ENCODE measurements at regions not wholly inside any gene's neighbourhood (a gene's known extent, or its start where the extent isn't known, plus 50 kb on each side); places are given as distances from the start of the nearest gene placed in this dataset.
"Not testable (repeated sequence)": the region's sequence is repeated elsewhere in the genome, so short reads cannot be mapped to it uniquely, and the experiment has no call there.

GRCh38 chr3:15873415-15873814, 75.6 kb upstream of the ANKRD28 start:
- TF ChIP-seq CTCF (IDR thresholded peaks at IDR 0.05) = no peak
- no peak for TF ChIP-seq ZFX (IDR thresholded peaks at IDR 0.05; ENCODE audit: borderline replicate concordance)
- no peak overlapping the region for H3K27ac ChIP-seq

- TF ChIP-seq CTCF (IDR thresholded peaks at IDR 0.05) (no peak), ZFX (IDR thresholded peaks at IDR 0.05; ENCODE audit: borderline replicate concordance) (no peak)
- no peak overlapping the region for H3K27ac ChIP-seq
These were observed 77.4 kb upstream of the ANKRD28 start for GRCh38 chr3:15875016-15875689.

DNA sequence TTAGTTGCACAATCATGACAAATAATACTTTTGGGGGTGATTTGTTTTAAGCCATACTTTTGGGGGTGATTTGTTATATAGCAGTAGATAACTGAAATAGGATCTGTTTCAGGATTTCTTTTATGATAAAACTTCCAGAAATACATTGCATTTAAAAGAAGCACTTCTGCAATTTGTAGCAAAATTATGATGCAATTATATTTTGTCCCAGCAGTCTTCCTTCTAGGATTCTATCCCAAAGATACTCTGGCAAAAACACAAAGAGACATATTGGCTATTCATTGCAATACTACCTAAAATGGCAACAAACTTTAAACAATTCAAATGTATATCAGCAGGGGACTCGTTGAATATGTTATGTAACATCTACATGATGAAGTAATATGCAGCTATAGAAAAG, 78.9 kb upstream of the ANKRD28 start:
- no peak overlapping the region for H3K27ac ChIP-seq
- no peak for TF ChIP-seq ZFX (IDR thresholded peaks at IDR 0.05; ENCODE audit: borderline replicate concordance)
- no peak for TF ChIP-seq CTCF (IDR thresholded peaks at IDR 0.05)

GRCh38 chr3:15877813-15878212, 80.0 kb upstream of the ANKRD28 start:
- TF ChIP-seq CTCF (IDR thresholded peaks at IDR 0.05) (no peak), ZFX (IDR thresholded peaks at IDR 0.05; ENCODE audit: borderline replicate concordance) (no peak)
- no peak overlapping the region for H3K27ac ChIP-seq

DNA sequence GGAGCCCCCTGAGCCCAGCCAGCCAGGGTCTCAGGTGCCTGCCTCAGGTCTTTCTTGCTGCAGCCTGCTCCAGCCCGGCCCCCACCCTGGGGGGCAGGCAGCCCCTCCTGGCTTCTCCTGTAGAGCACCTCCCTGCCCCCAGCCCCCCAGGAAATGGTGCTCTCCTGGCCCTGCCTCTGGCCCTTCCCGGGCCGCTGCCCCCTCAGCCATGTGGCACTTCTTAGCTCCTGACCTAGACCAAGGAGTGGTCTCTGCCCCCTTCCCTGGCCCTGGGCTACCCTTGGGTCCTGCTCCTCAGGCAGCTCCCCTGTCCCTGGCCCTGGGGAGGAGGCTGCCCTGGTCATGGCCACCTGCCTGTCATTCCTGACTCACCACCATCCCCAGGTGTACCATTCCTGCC, 82.0 kb upstream of the ANKRD28 start:
- H3K27ac ChIP-seq = not testable (repeated sequence)

DNA sequence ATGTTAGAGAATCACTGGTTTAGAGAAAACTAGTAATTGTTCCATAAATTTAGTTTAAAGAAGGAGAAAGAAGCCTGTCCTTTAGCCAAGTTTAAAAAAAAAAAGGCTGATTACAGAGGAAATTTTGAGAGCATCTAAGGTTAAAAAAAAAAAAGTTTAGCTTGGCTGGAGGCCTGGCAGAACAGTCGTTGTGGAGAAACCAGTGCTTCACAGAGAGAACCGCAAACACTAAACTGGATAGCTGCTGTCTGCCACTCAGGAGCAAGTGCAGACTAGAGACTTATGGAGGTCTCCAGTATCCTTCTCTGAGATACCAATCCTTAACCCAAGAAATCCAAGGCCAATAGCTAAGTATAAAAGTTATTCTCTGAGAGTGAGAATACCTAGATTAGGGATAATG, 84.8 kb upstream of the ANKRD28 start:
- H3K27ac ChIP-seq = no peak overlapping the region
- TF ChIP-seq ZFX (IDR thresholded peaks at IDR 0.05; ENCODE audit: borderline replicate concordance) = no peak
- TF ChIP-seq CTCF (IDR thresholded peaks at IDR 0.05) = no peak

DNA sequence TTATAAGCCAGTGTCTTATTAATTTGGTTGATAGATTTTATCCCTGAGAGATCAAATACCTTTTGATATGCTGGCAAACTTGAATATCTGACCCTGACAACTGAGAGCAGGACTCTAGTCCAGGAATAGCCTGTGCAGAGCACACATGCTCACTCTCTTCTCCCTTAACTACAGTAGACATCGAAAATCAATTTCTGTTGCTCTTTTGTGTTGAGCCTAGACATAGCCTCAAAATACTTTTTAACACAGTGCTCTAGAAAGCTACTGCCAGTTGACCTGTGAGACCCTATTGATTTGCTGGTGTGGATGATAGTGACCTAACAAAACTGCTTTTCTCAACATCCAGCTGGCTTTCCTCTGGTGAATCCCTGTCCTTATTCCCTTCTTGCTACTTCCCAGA, 86.4 kb upstream of the ANKRD28 start:
- no peak overlapping the region for H3K27ac ChIP-seq
- TF ChIP-seq ZFX (IDR thresholded peaks at IDR 0.05; ENCODE audit: borderline replicate concordance) (no peak), CTCF (IDR thresholded peaks at IDR 0.05) (no peak)

DNA sequence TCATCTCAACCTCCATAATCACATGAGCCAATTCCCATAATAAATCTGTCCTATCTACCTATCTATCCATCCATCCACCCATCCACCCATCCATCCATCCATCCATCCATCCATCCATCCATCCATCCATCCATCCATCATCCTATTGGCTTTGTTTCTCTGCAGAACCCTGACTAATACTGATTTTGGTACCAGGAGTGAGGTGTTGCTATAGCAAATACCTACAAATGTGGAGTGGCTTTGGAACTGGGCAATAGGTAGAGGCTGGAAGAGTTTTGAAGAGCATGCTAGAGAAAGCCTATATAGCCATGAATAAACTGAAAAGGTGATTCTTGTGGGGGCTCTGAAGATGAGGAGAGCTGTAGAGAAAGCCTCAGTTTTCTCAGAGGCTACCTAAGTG, 88.7 kb upstream of the ANKRD28 start:
- no peak overlapping the region for H3K27ac ChIP-seq
- TF ChIP-seq ZFX (IDR thresholded peaks at IDR 0.05; ENCODE audit: borderline replicate concordance) (no peak), CTCF (IDR thresholded peaks at IDR 0.05) (no peak)

Measured in 22Rv1 (cell line).